ENCODE measurements at regions not wholly inside any gene's neighbourhood (a gene's known extent, or its start where the extent isn't known, plus 50 kb on each side); places are given as distances from the start of the nearest gene placed in this dataset.

- DNase-seq (ENCODE audit: low read depth), result peak; percentile 2
- no peak overlapping the region for H3K4me3 ChIP-seq (ENCODE audit: low read depth, low read length)
- TF ChIP-seq, protein P1, sequence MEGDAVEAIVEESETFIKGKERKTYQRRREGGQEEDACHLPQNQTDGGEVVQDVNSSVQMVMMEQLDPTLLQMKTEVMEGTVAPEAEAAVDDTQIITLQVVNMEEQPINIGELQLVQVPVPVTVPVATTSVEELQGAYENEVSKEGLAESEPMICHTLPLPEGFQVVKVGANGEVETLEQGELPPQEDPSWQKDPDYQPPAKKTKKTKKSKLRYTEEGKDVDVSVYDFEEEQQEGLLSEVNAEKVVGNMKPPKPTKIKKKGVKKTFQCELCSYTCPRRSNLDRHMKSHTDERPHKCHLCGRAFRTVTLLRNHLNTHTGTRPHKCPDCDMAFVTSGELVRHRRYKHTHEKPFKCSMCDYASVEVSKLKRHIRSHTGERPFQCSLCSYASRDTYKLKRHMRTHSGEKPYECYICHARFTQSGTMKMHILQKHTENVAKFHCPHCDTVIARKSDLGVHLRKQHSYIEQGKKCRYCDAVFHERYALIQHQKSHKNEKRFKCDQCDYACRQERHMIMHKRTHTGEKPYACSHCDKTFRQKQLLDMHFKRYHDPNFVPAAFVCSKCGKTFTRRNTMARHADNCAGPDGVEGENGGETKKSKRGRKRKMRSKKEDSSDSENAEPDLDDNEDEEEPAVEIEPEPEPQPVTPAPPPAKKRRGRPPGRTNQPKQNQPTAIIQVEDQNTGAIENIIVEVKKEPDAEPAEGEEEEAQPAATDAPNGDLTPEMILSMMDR (IDR thresholded peaks at IDR 0.05; ENCODE audit: insufficient read depth, low read depth, low read length), result peak; percentile 21
Observed at GRCh38 chr11:112837162-112837826, 123.9 kb upstream of the NCAM1 start.

GRCh38 chr11:112839051-112839450 is 122.2 kb upstream of the NCAM1 start:
- no peak overlapping the region for H3K4me3 ChIP-seq (ENCODE audit: low read depth, low read length)
- DNase-seq (ENCODE audit: low read depth), result no peak
- TF ChIP-seq, protein P1 (IDR thresholded peaks at IDR 0.05; ENCODE audit: insufficient read depth, low read depth, low read length), result no peak

DNA sequence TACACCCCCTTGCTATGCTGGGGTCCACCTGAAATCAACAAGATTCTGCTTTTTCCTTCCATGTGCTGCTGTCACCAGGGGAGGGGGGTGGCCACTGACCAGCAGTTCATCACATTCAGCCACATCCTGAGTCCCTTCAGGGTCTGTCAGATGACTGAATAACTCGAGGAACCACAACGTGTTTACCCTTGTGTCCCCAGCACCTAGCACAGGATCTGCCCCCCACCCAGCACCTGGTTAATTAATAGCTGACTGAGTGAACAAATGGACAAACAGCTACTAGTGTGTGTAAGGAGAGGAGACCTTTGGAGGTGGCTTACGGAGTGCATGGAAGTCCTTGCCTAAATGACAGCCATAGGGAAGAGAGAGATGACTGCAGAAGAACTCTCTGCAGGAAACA is 119.5 kb upstream of the NCAM1 start:
- no peak for DNase-seq (ENCODE audit: low read depth)
- H3K4me3 ChIP-seq (ENCODE audit: low read depth, low read length), result no peak overlapping the region

DNA sequence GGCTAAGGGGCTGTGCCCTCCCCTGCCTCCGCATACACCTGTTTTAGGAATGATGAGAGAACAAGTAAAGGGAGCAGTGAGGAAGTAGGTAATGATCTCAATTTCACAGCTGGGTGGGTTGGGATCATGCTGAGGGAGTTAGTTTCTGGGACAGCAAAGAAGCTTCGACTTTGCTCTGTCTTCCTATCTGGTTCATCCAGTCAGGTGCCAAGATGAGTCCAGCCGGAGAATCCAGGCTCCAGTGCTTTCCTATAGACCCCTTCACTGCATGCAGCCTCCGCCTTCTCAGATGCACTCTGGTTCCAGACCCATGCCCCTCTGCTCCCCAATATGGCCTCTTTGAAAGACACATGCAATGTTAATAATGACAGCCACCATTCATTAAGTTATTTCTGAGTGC is 119.1 kb upstream of the NCAM1 start:
- no peak overlapping the region for H3K4me3 ChIP-seq (ENCODE audit: low read depth, low read length)
- no peak for DNase-seq (ENCODE audit: low read depth)
- TF ChIP-seq, protein P1 (IDR thresholded peaks at IDR 0.05; ENCODE audit: insufficient read depth, low read depth, low read length), result no peak

More for the DNA sequence above, 119.5 kb upstream of the NCAM1 start:
- TF ChIP-seq, protein P1 (IDR thresholded peaks at IDR 0.05; ENCODE audit: insufficient read depth, low read depth, low read length), result no peak

DNA sequence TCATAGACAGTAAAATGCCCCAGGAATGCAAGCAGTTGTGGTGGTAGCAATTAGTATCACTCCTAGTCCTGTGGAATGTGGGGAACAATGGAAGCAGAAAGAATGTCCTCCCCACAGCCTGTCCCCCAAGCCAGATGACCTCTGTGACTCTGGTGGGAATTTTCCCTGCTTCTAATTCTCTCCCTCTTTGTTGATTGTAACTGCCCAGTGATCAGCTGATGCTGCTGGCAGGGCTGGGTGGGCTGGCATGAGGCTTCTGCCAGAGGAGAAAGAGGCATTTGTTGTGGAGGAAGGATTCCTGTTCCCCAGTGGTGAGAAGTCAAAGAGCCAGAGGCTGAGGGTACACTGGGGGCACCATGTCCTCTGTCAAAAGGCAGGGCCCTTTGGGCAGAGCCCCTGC is 116.7 kb upstream of the NCAM1 start:
- DNase-seq (ENCODE audit: low read depth), result no peak
- H3K4me3 ChIP-seq (ENCODE audit: low read depth, low read length), result no peak overlapping the region
- TF ChIP-seq, protein P1 (IDR thresholded peaks at IDR 0.05; ENCODE audit: insufficient read depth, low read depth, low read length), result no peak

DNA sequence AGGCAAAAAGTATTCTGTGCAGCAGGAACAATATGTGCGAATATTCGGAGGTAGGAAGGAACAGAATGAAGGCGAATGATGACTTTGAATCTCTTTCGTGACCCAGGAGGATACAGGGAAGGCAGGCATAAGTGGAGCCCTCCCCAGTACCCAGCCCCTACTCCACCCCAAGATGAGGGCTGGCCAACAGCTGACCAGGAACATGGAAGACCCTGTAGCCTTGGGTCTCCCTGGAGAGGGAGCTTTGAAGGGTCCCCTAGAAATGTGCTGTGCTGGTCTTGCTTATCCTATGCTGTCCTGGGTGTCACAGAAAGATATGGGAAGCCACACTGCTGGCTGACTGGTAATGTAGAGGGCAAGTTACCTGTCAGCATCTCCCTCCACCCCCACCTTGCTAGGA is 113.7 kb upstream of the NCAM1 start:
- DNase-seq (ENCODE audit: low read depth), result no peak
- H3K4me3 ChIP-seq (ENCODE audit: low read depth, low read length), result no peak overlapping the region
- TF ChIP-seq, protein P1 (IDR thresholded peaks at IDR 0.05; ENCODE audit: insufficient read depth, low read depth, low read length), result no peak
